CD14-positive monocyte (primary cell): ENCODE measurements at regions not wholly inside any gene's neighbourhood (a gene's known extent, or its start where the extent isn't known, plus 50 kb on each side); places are given as distances from the start of the nearest gene placed in this dataset.

Experiments
- DNase-seq, 3 donors: peaks; one replicate each; pipeline ENCODE4 v3.0.0-alpha.2; 2011 to 2022
- H2AFZ ChIP-seq: 2 replicates; pipeline ENCODE4 v1.6.0; 2012; ENCODE audit warnings: mild to moderate bottlenecking, low read depth, low read length, inconsistent platforms; ENCODE audit not compliant: insufficient read depth, poor library complexity, severe bottlenecking
- H3K27ac ChIP-seq, 2 donors: 1 replicate in 1 of 2; 2 replicates in 1 of 2; pipeline ENCODE4 v1.5.1; 2012 to 2013; ENCODE audit warnings: low read length in 2 of 2, control low read depth in 1 of 2, inconsistent platforms in 1 of 2, low read depth in 1 of 2, mild to moderate bottlenecking in 1 of 2
- H3K27me3 ChIP-seq, 2 donors: one replicate each; pipeline versions ENCODE4 v1.6.0 to v1.6.1; 2011 to 2013; ENCODE audit warnings: low read length in 2 of 2; ENCODE audit not compliant: control insufficient read depth in 2 of 2, insufficient read depth in 2 of 2
- H3K36me3 ChIP-seq, 2 donors: replicated peaks in 1 of 2; 1 replicate in 1 of 2; 2 replicates in 1 of 2; pipeline versions ENCODE4 v1.5.1 to v1.6.1; 2012 to 2013; ENCODE audit warnings: low read length in 2 of 2, control low read depth in 1 of 2, inconsistent platforms in 1 of 2, mild to moderate bottlenecking in 1 of 2; ENCODE audit not compliant: insufficient read depth in 2 of 2, control insufficient read depth in 1 of 2
- H3K4me1 ChIP-seq, 2 donors: 1 replicate in 1 of 2; 2 replicates in 1 of 2; pipeline versions ENCODE4 v1.5.1 to v1.6.1; 2012 to 2013; ENCODE audit warnings: low read length in 2 of 2, control low read depth in 1 of 2, inconsistent platforms in 1 of 2, mild to moderate bottlenecking in 1 of 2, moderate library complexity in 1 of 2; ENCODE audit not compliant: insufficient read depth in 2 of 2, control insufficient read depth in 1 of 2
- H3K4me2 ChIP-seq: replicated peaks from 2 replicates; pipeline ENCODE3; 2012; ENCODE audit warnings: low read length, moderate library complexity, mild to moderate bottlenecking; ENCODE audit not compliant: poor library complexity, severe bottlenecking; ENCODE audit errors: extremely low read depth
- H3K4me3 ChIP-seq, 3 experiments: fragments of 200-600 bp in 1 of 3; sonication (generic) in 1 of 3; replicated peaks in 1 of 3; 1 replicate in 2 of 3; 2 replicates in 1 of 3; pipeline ENCODE4 v1.5.1; 2011 to 2013; ENCODE audit warnings: low read length in 3 of 3, mild to moderate bottlenecking in 3 of 3, control low read depth in 2 of 3, low read depth in 2 of 3, inconsistent platforms in 1 of 3, moderate library complexity in 1 of 3
- H3K79me2 ChIP-seq: 2 replicates; pipeline ENCODE4 v1.6.0; 2012; ENCODE audit warnings: mild to moderate bottlenecking, control low read depth, inconsistent platforms, low read length, moderate library complexity; ENCODE audit not compliant: insufficient read depth
- H3K9ac ChIP-seq: 2 replicates; pipeline ENCODE4 v1.6.0; 2017; ENCODE audit warnings: low read length, mild to moderate bottlenecking; ENCODE audit not compliant: insufficient read depth, poor library complexity, severe bottlenecking
- H3K9me3 ChIP-seq, 2 donors: replicated peaks in 1 of 2; 1 replicate in 1 of 2; 2 replicates in 1 of 2; pipeline versions ENCODE4 v1.5.1 to v1.6.1; 2012 to 2013; ENCODE audit warnings: low read length in 2 of 2, control low read depth in 1 of 2; ENCODE audit not compliant: control insufficient read depth in 1 of 2, insufficient read depth in 1 of 2
- H4K20me1 ChIP-seq: 2 replicates; pipeline ENCODE4 v1.6.0; 2012; ENCODE audit warnings: mild to moderate bottlenecking, low read length, control low read depth, moderate library complexity; ENCODE audit not compliant: insufficient read depth
- H3K27ac Mint-ChIP-seq, 7 donors: one replicate each; pipeline ENCODE4 v1.8.0; 2020; ENCODE audit warnings: mild to moderate bottlenecking in 7 of 7, mixed read lengths in 7 of 7, moderate library complexity in 6 of 7, inconsistent platforms in 2 of 7
- H3K27me3 Mint-ChIP-seq, 3 donors: one replicate each; pipeline ENCODE4 v1.8.0; 2021 to 2022; ENCODE audit warnings: low read depth in 3 of 3, mild to moderate bottlenecking in 3 of 3, mixed read lengths in 3 of 3, moderate library complexity in 3 of 3, inconsistent platforms in 1 of 3
- H3K36me3 Mint-ChIP-seq, 2 donors: one replicate each; pipeline ENCODE4 v1.8.0; 2020; ENCODE audit warnings: mixed read lengths in 2 of 2, inconsistent platforms in 1 of 2, mild to moderate bottlenecking in 1 of 2
- H3K4me1 Mint-ChIP-seq: one replicate; pipeline ENCODE4 v1.8.0; 2020; ENCODE audit warnings: mild to moderate bottlenecking, mixed read lengths
- H3K4me3 Mint-ChIP-seq, 2 donors: one replicate each; pipeline ENCODE4 v1.8.0; 2020; ENCODE audit warnings: mild to moderate bottlenecking in 2 of 2, mixed read lengths in 2 of 2, moderate library complexity in 1 of 2
- H3K9me3 Mint-ChIP-seq, 7 donors: one replicate each; pipeline ENCODE4 v1.8.0; 2020 to 2022; ENCODE audit warnings: mixed read lengths in 7 of 7, mild to moderate bottlenecking in 6 of 7, moderate library complexity in 6 of 7, inconsistent platforms in 2 of 7
- WGBS: methylation state at CpG from one replicate; pipeline ENCODE4 v1.1.5; 2013; ENCODE audit warnings: missing lambda C conversion rate; ENCODE audit not compliant: insufficient coverage; 5-methylcytosine and 5-hydroxymethylcytosine counted together
- intact Hi-C, 2 donors: fragments of 100-400 bp; cut with micrococcal nuclease; formaldehyde crosslinking; loops; one replicate each; pipeline versions ENCODE4 v1.15.0 to v1.15.1; 2023
- TF ChIP-seq, protein P1 (sequence below): fragments of 200-600 bp; IDR thresholded peaks from one replicate; pipeline ENCODE4 v1.8.0; 2022; ENCODE audit warnings: antibody characterized with exemption, mild to moderate bottlenecking

- no peaks in the 10 kb centered on the region for H3K36me3 ChIP-seq
Observed at GRCh38 chr1:186745531-186746146, 65.4 kb upstream of the PTGS2 start.

GRCh38 chr1:186741640-186742039 lies 61.4 kb upstream of the PTGS2 start:
- intact Hi-C loops, result no loop called here

More at GRCh38 chr1:186745531-186746146, 65.4 kb upstream of the PTGS2 start:
- no peaks in the 10 kb centered on the region for H4K20me1 ChIP-seq
- H3K4me2 ChIP-seq, result no peak overlapping the region
- Mint-ChIP-seq H3K36me3 (no peaks in the 10 kb centered on the region), H3K27me3 (peaks cover 0 to 2% (median 0%) of the 10 kb centered on the region in 3 donors), H3K4me1 (peaks cover 3% of the 10 kb centered on the region), H3K4me3 (no peak overlapping the region), H3K9me3 (peaks cover 9 to 23% (median 19%) of the 10 kb centered on the region in 7 donors), H3K27ac (no peak overlapping the region)
- H3K79me2 ChIP-seq, result no peaks in the 10 kb centered on the region
- no peak for DNase-seq
- TF ChIP-seq, protein P1, sequence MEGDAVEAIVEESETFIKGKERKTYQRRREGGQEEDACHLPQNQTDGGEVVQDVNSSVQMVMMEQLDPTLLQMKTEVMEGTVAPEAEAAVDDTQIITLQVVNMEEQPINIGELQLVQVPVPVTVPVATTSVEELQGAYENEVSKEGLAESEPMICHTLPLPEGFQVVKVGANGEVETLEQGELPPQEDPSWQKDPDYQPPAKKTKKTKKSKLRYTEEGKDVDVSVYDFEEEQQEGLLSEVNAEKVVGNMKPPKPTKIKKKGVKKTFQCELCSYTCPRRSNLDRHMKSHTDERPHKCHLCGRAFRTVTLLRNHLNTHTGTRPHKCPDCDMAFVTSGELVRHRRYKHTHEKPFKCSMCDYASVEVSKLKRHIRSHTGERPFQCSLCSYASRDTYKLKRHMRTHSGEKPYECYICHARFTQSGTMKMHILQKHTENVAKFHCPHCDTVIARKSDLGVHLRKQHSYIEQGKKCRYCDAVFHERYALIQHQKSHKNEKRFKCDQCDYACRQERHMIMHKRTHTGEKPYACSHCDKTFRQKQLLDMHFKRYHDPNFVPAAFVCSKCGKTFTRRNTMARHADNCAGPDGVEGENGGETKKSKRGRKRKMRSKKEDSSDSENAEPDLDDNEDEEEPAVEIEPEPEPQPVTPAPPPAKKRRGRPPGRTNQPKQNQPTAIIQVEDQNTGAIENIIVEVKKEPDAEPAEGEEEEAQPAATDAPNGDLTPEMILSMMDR, result no peak
- H3K4me1 ChIP-seq, result no peaks in the 10 kb centered on the region
- no peak overlapping the region for H3K4me3 ChIP-seq
- no CpG with 5 or more reads among the region's 4 CpGs for WGBS
- intact Hi-C loops, result no loop called here
- H3K27me3 ChIP-seq, result no peaks in the 10 kb centered on the region
- no peak overlapping the region for H3K9ac ChIP-seq
- no peak overlapping the region for H3K27ac ChIP-seq
- no peak overlapping the region for H2AFZ ChIP-seq
- H3K9me3 ChIP-seq, result peaks cover 9 to 12% of the 10 kb centered on the region in 2 donors

More at GRCh38 chr1:186741640-186742039, 61.4 kb upstream of the PTGS2 start:
- Histone ChIP-seq H3K9ac (no peak overlapping the region), H2AFZ (no peak overlapping the region), H3K4me3 (no peak overlapping the region), H3K4me1 (no peaks in the 10 kb centered on the region), H3K36me3 (no peaks in the 10 kb centered on the region), H3K9me3 (no peaks in the 10 kb centered on the region), H3K27ac (no peak overlapping the region), H4K20me1 (no peaks in the 10 kb centered on the region), H3K4me2 (no peak overlapping the region), H3K27me3 (no peaks in the 10 kb centered on the region), H3K79me2 (no peaks in the 10 kb centered on the region)
- Mint-ChIP-seq H3K4me3 (no peak overlapping the region), H3K27me3 (no peaks in the 10 kb centered on the region), H3K9me3 (peaks cover 0 to 3% (median 1%) of the 10 kb centered on the region in 7 donors), H3K27ac (no peak overlapping the region), H3K4me1 (peaks cover 7% of the 10 kb centered on the region), H3K36me3 (no peaks in the 10 kb centered on the region)
- no peak for DNase-seq
- no CpG with 5 or more reads among the region's 1 CpG for WGBS
- TF ChIP-seq, protein P1, result no peak
